SU-DHL-6 (cell line): ENCODE measurements at regions not wholly inside any gene's neighbourhood (a gene's known extent, or its start where the extent isn't known, plus 50 kb on each side); places are given as distances from the start of the nearest gene placed in this dataset.
A peak's percentile ranks its signal among the peaks of the same experiment; 100 is the strongest.
"Not testable (repeated sequence)": the region's sequence is repeated elsewhere in the genome, so short reads cannot be mapped to it uniquely, and the experiment has no call there.

ENCODE experiments used
- H2AFZ ChIP-seq: fragments of 200-600 bp; sonication (generic); 2 replicates; pipeline ENCODE4 v1.6.1; 2014; ENCODE audit warnings: low read depth, mild to moderate bottlenecking, moderate library complexity, mixed read lengths, antibody characterized with exemption, low read length; ENCODE audit not compliant: severe bottlenecking
- H3F3A ChIP-seq: fragments of 200-600 bp; shearing (Covaris generic); 2 replicates; pipeline ENCODE4 v1.6.0; 2016; ENCODE audit warnings: antibody characterized with exemption, mild to moderate bottlenecking; ENCODE audit not compliant: insufficient read depth
- H3K27ac ChIP-seq: fragments of 200-600 bp; sonication (generic); 2 replicates; pipeline ENCODE4 v1.5.1; 2016; ENCODE audit warnings: low read depth, mild to moderate bottlenecking, low read length, moderate library complexity, mixed read lengths
- H3K27me3 ChIP-seq: fragments of 200-600 bp; sonication (generic), shearing (Covaris generic); 2 replicates; pipeline ENCODE4 v1.6.0; 2014; ENCODE audit warnings: mild to moderate bottlenecking, low read length
- H3K36me3 ChIP-seq: fragments of 200-600 bp; sonication (generic); 2 replicates; pipeline ENCODE4 v1.6.1; 2014; ENCODE audit warnings: mild to moderate bottlenecking, low read length, mixed read lengths
- H3K4me2 ChIP-seq: fragments of 300-600, 200-600 bp; shearing (Covaris generic), sonication (generic); 2 replicates; pipeline ENCODE4 v1.6.0; 2014; ENCODE audit warnings: low read length, low read depth, mild to moderate bottlenecking; ENCODE audit not compliant: poor library complexity, severe bottlenecking
- H3K4me3 ChIP-seq: fragments of 200-600 bp; sonication (generic); 2 replicates; pipeline ENCODE4 v1.5.1; 2014; ENCODE audit warnings: antibody characterized with exemption, low read length, mild to moderate bottlenecking, mixed read lengths; ENCODE audit not compliant: insufficient read depth, poor library complexity, severe bottlenecking
- H3K79me2 ChIP-seq: fragments of 200-600 bp; sonication (generic); 2 replicates; pipeline ENCODE4 v1.6.1; 2014; ENCODE audit warnings: mild to moderate bottlenecking, low read length, moderate library complexity; ENCODE audit not compliant: insufficient read depth
- H3K9ac ChIP-seq: fragments of 200-600 bp; sonication (generic); 2 replicates; pipeline ENCODE4 v1.7.0; 2014; ENCODE audit warnings: mild to moderate bottlenecking, low read length
- H3K9me2 ChIP-seq: fragments of 200-600 bp; sonication (generic); replicated peaks from 2 replicates; pipeline ENCODE4 v1.6.1; 2014; ENCODE audit warnings: low read length; ENCODE audit not compliant: insufficient read depth
- H3K9me3 ChIP-seq: fragments of 200-600 bp; sonication (generic); 2 replicates; pipeline ENCODE4 v1.6.1; 2014; ENCODE audit warnings: low read length, mixed read lengths; ENCODE audit not compliant: insufficient read depth
- H4K20me1 ChIP-seq: fragments of 200-600 bp; sonication (generic); 2 replicates; pipeline ENCODE4 v1.6.1; 2014; ENCODE audit warnings: low read depth, mild to moderate bottlenecking, antibody characterized with exemption, low read length, moderate library complexity, mixed read lengths
- CTCF ChIP-seq: fragments of 200-600 bp; sonication (generic); IDR thresholded peaks from one replicate; pipeline ENCODE4 v1.5.1; 2017; ENCODE audit warnings: antibody characterized with exemption, mild to moderate bottlenecking, low read length, moderate library complexity; ENCODE audit not compliant: insufficient read depth, poor library complexity, severe bottlenecking
- EZH2phosphoT487 ChIP-seq: fragments of 200-600 bp; sonication (generic), shearing (Covaris generic); conservative IDR thresholded peaks from 2 replicates; pipeline ENCODE4 v1.6.1; 2018; ENCODE audit warnings: mild to moderate bottlenecking, antibody characterized with exemption, low read length, moderate library complexity, mixed read lengths

GRCh38 chr5:174793684-174794328 lies 69.4 kb downstream of the MSX2 start:
- no peak for TF ChIP-seq EZH2phosphoT487
- peak; percentile 95 for TF ChIP-seq CTCF
- Histone ChIP-seq H3K4me3 (no peak overlapping the region), H3K9me3 (no peaks in the 10 kb centered on the region), H3K9me2 (no peaks in the 10 kb centered on the region), H3K36me3 (no peaks in the 10 kb centered on the region), H4K20me1 (no peaks in the 10 kb centered on the region), H3K79me2 (no peaks in the 10 kb centered on the region), H3F3A (no peaks in the 10 kb centered on the region), H2AFZ (no peak overlapping the region), H3K27me3 (no peaks in the 10 kb centered on the region), H3K27ac (no peak overlapping the region), H3K9ac (no peak overlapping the region), H3K4me2 (no peak overlapping the region)

- Histone ChIP-seq H3F3A (no peaks in the 10 kb centered on the region), H2AFZ (no peak overlapping the region), H3K27me3 (no peaks in the 10 kb centered on the region), H4K20me1 (no peaks in the 10 kb centered on the region), H3K27ac (no peak overlapping the region), H3K36me3 (no peaks in the 10 kb centered on the region), H3K79me2 (no peaks in the 10 kb centered on the region), H3K9me3 (no peaks in the 10 kb centered on the region), H3K4me3 (no peak overlapping the region), H3K4me2 (no peak overlapping the region), H3K9ac (no peak overlapping the region), H3K9me2 (no peaks in the 10 kb centered on the region)
- TF ChIP-seq CTCF, result no peak
- no peak for TF ChIP-seq EZH2phosphoT487
These were observed 68.7 kb downstream of the MSX2 start for GRCh38 chr5:174793076-174793475.

- H3K4me3 ChIP-seq, H3F3A ChIP-seq, H3K4me2 ChIP-seq, H3K27ac ChIP-seq, H3K9me3 ChIP-seq, H3K79me2 ChIP-seq, H3K36me3 ChIP-seq, H3K9me2 ChIP-seq, H2AFZ ChIP-seq, H4K20me1 ChIP-seq, H3K9ac ChIP-seq, H3K27me3 ChIP-seq: not testable (repeated sequence)
These were observed 67.9 kb downstream of the MSX2 start for GRCh38 chr5:174792265-174792664.

GRCh38 chr5:174790906-174791305 lies 66.5 kb downstream of the MSX2 start:
- H3K27ac ChIP-seq, result no peak overlapping the region
- H3F3A ChIP-seq, result no peaks in the 10 kb centered on the region
- no peak overlapping the region for H3K4me2 ChIP-seq
- H3K27me3 ChIP-seq, result no peaks in the 10 kb centered on the region
- no peak overlapping the region for H2AFZ ChIP-seq
- H3K9me3 ChIP-seq, result no peaks in the 10 kb centered on the region
- H3K79me2 ChIP-seq, result no peaks in the 10 kb centered on the region
- TF ChIP-seq EZH2phosphoT487 (no peak), CTCF (no peak)
- H3K9me2 ChIP-seq, result no peaks in the 10 kb centered on the region
- no peak overlapping the region for H3K4me3 ChIP-seq
- H3K9ac ChIP-seq, result no peak overlapping the region
- no peaks in the 10 kb centered on the region for H3K36me3 ChIP-seq
- no peaks in the 10 kb centered on the region for H4K20me1 ChIP-seq
